ENCODE measurements at regions not wholly inside any gene's neighbourhood (a gene's known extent, or its start where the extent isn't known, plus 50 kb on each side); places are given as distances from the start of the nearest gene placed in this dataset.

GRCh38 chrX:24410514-24411189 is 50.2 kb downstream of the SUPT20HL1 start:
- no peak for DNase-seq
- TF ChIP-seq, protein P1, sequence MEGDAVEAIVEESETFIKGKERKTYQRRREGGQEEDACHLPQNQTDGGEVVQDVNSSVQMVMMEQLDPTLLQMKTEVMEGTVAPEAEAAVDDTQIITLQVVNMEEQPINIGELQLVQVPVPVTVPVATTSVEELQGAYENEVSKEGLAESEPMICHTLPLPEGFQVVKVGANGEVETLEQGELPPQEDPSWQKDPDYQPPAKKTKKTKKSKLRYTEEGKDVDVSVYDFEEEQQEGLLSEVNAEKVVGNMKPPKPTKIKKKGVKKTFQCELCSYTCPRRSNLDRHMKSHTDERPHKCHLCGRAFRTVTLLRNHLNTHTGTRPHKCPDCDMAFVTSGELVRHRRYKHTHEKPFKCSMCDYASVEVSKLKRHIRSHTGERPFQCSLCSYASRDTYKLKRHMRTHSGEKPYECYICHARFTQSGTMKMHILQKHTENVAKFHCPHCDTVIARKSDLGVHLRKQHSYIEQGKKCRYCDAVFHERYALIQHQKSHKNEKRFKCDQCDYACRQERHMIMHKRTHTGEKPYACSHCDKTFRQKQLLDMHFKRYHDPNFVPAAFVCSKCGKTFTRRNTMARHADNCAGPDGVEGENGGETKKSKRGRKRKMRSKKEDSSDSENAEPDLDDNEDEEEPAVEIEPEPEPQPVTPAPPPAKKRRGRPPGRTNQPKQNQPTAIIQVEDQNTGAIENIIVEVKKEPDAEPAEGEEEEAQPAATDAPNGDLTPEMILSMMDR (IDR thresholded peaks at IDR 0.05) = no peak
- TF ChIP-seq EP300 (IDR thresholded peaks at IDR 0.05) (no peak), POLR2A (IDR thresholded peaks at IDR 0.05) (no peak)
- H3K36me3 ChIP-seq = no peaks in the 10 kb centered on the region

DNA sequence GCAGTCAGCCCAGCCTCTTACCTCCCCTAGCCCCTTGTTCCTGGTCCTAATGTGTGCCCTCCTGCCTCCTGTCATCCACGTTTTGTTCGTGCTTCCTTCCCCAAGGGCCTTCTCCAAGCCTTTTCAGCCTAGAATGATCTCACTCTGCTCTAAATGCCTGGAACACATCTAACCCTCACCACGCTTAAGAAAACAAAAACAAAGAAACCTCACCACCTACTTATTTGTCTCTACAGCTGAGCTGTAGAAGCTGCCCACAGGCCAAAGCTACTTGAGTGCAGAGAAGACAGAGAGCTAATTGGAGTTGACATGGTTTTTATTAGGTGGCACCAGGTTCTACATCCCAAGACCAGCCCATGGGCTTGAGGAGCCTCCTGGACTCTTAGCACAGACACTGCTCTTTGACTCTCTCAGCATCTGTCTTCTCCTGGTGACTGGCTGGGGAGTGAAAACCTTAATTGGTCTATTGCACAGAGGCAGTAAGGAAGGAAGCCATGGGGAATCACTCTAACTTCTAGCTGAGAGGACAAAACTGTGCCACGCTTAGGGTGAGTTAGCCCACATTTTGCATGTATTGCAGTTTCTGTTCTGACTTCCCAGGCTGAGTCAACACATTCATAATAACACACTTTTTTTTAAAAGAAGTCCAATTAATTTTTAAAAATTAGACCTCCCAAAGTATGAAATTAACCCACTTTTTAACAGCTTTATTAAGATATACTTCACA is 52.3 kb upstream of the PDK3 start:
- intact Hi-C loops (cut with DNase I) = loop anchor here in 1 of 4 donors (10.0 kb wide), 1 partner anchor 72 kb away; no protein-coding TSS in a partner anchor
- no peak overlapping the region for H3K4me3 ChIP-seq
- no peaks in the 10 kb centered on the region for H3K9me3 ChIP-seq
- no peak overlapping the region for H3K27ac ChIP-seq
- 63 to 71% (median 68%) methylated on average over 4 of the region's 4 CpGs for WGBS, 3 donors
- no peaks in the 10 kb centered on the region for H3K36me3 ChIP-seq
- TF ChIP-seq, protein P1 (IDR thresholded peaks at IDR 0.05) = no peak
- TF ChIP-seq POLR2A (IDR thresholded peaks at IDR 0.05) (no peak), EP300 (IDR thresholded peaks at IDR 0.05) (no peak)
- no peaks in the 10 kb centered on the region for H3K4me1 ChIP-seq (ENCODE audit: insufficient read depth)
- H3K27me3 ChIP-seq = no peaks in the 10 kb centered on the region
- no peak for DNase-seq

More at GRCh38 chrX:24410514-24411189, 50.2 kb downstream of the SUPT20HL1 start:
- H3K27ac ChIP-seq = no peak overlapping the region
- WGBS, 3 donors = 64 to 68% (median 65%) methylated on average over 6 of the region's 6 CpGs
- intact Hi-C loops (cut with DNase I) = loop anchor here in 1 of 4 donors (10.0 kb wide), 1 partner anchor 74 kb away; no protein-coding TSS in a partner anchor
- H3K9me3 ChIP-seq = no peaks in the 10 kb centered on the region
- H3K4me1 ChIP-seq (ENCODE audit: insufficient read depth) = no peaks in the 10 kb centered on the region
- no peak overlapping the region for H3K4me3 ChIP-seq
- no peaks in the 10 kb centered on the region for H3K27me3 ChIP-seq

All from ovary (tissue), 7 donors.